ENCODE measurements at regions not wholly inside any gene's neighbourhood (a gene's known extent, or its start where the extent isn't known, plus 50 kb on each side); places are given as distances from the start of the nearest gene placed in this dataset.

- Mint-ChIP-seq H3K4me3 (no peak overlapping the region), H3K27ac (no peak overlapping the region), H3K4me1 (no peaks in the 10 kb centered on the region), H3K27me3 (no peaks in the 10 kb centered on the region), H3K9me3 (peaks cover 7 to 10% (median 9%) of the 10 kb centered on the region in 3 donors), H3K36me3 (no peaks in the 10 kb centered on the region)
- H3K27me3 ChIP-seq (replicated peaks in 1 of 2; ENCODE audit: control insufficient read depth in 2 of 2, extremely low read depth in 1 of 2, insufficient read depth in 2 of 2, low read length in 1 of 2): no peaks in the 10 kb centered on the region
- H3K36me3 ChIP-seq (ENCODE audit: control insufficient read depth in 2 of 2, extremely low read depth in 1 of 2, insufficient read depth in 1 of 2, low read length in 1 of 2): no peaks in the 10 kb centered on the region
- no peaks in the 10 kb centered on the region for H3K9me3 ChIP-seq
- WGBS (ENCODE audit: insufficient coverage): 86% methylated on average over 1 of the region's 3 CpGs
- CTCF ChIA-PET: no interaction called here
- POLR2A ChIA-PET: no interaction called here
- no peak overlapping the region for H3K27ac ChIP-seq (ENCODE audit: low read length)
- DNase-seq (no peak), ATAC-seq (replicated peaks in 1 of 4) (no peak)
- no peak overlapping the region for H3K4me3 ChIP-seq (ENCODE audit: control insufficient read depth in 1 of 2, extremely low read depth in 1 of 2, low read length in 1 of 2)
- no peaks in the 10 kb centered on the region for H3K4me1 ChIP-seq (ENCODE audit: control insufficient read depth in 1 of 2, extremely low read depth in 1 of 2, insufficient read depth in 2 of 2, low read length in 2 of 2)
Measured at GRCh38 chr11:39144351-39145130, 2314.9 kb downstream of the LRRC4C start.

GRCh38 chr11:39139581-39139980 lies 2319.9 kb downstream of the LRRC4C start:
- Histone ChIP-seq H3K9me3 (no peaks in the 10 kb centered on the region), H3K36me3 (ENCODE audit: control insufficient read depth in 2 of 2, extremely low read depth in 1 of 2, insufficient read depth in 1 of 2, low read length in 1 of 2) (no peaks in the 10 kb centered on the region), H3K4me3 (ENCODE audit: control insufficient read depth in 1 of 2, extremely low read depth in 1 of 2, low read length in 1 of 2) (no peak overlapping the region), H3K27ac (ENCODE audit: low read length) (no peak overlapping the region), H3K27me3 (replicated peaks in 1 of 2; ENCODE audit: control insufficient read depth in 2 of 2, extremely low read depth in 1 of 2, insufficient read depth in 2 of 2, low read length in 1 of 2) (no peaks in the 10 kb centered on the region), H3K4me1 (ENCODE audit: control insufficient read depth in 1 of 2, extremely low read depth in 1 of 2, insufficient read depth in 2 of 2, low read length in 2 of 2) (no peaks in the 10 kb centered on the region)
- Mint-ChIP-seq H3K4me1 (no peaks in the 10 kb centered on the region), H3K4me3 (no peak overlapping the region), H3K36me3 (no peaks in the 10 kb centered on the region), H3K27ac (no peak overlapping the region), H3K27me3 (no peaks in the 10 kb centered on the region), H3K9me3 (peaks cover 8 to 14% (median 14%) of the 10 kb centered on the region in 3 donors)
- ATAC-seq (replicated peaks in 1 of 4) (no peak), DNase-seq (no peak)
- POLR2A ChIA-PET: no interaction called here
- no CpG with 5 or more reads among the region's 3 CpGs for WGBS (ENCODE audit: insufficient coverage)
- CTCF ChIA-PET: no interaction called here

GRCh38 chr11:39120890-39121289 lies 2338.6 kb downstream of the LRRC4C start:
- no peaks in the 10 kb centered on the region for H3K9me3 ChIP-seq
- no peak overlapping the region for H3K27ac ChIP-seq (ENCODE audit: low read length)
- DNase-seq: no peak
- H3K27ac Mint-ChIP-seq: no peak overlapping the region
- no peaks in the 10 kb centered on the region for H3K4me1 ChIP-seq (ENCODE audit: control insufficient read depth in 1 of 2, extremely low read depth in 1 of 2, insufficient read depth in 2 of 2, low read length in 2 of 2)
- peaks cover 0 to 10% (median 4%) of the 10 kb centered on the region in 3 donors for H3K9me3 Mint-ChIP-seq
- H3K4me3 ChIP-seq (ENCODE audit: control insufficient read depth in 1 of 2, extremely low read depth in 1 of 2, low read length in 1 of 2): no peak overlapping the region
- 93% methylated on average over 4 of the region's 5 CpGs for WGBS (ENCODE audit: insufficient coverage)
- no peaks in the 10 kb centered on the region for H3K36me3 Mint-ChIP-seq
- H3K27me3 ChIP-seq (replicated peaks in 1 of 2; ENCODE audit: control insufficient read depth in 2 of 2, extremely low read depth in 1 of 2, insufficient read depth in 2 of 2, low read length in 1 of 2): no peaks in the 10 kb centered on the region
- POLR2A ChIA-PET: no interaction called here
- CTCF ChIA-PET: no interaction called here
- no peaks in the 10 kb centered on the region for H3K27me3 Mint-ChIP-seq
- no peak for ATAC-seq (replicated peaks in 1 of 4)
- no peak overlapping the region for H3K4me3 Mint-ChIP-seq
- no peaks in the 10 kb centered on the region for H3K36me3 ChIP-seq (ENCODE audit: control insufficient read depth in 2 of 2, extremely low read depth in 1 of 2, insufficient read depth in 1 of 2, low read length in 1 of 2)
- H3K4me1 Mint-ChIP-seq: no peaks in the 10 kb centered on the region

- Histone ChIP-seq H3K27me3 (replicated peaks in 1 of 2; ENCODE audit: control insufficient read depth in 2 of 2, extremely low read depth in 1 of 2, insufficient read depth in 2 of 2, low read length in 1 of 2) (no peaks in the 10 kb centered on the region), H3K27ac (ENCODE audit: low read length) (no peak overlapping the region), H3K36me3 (ENCODE audit: control insufficient read depth in 2 of 2, extremely low read depth in 1 of 2, insufficient read depth in 1 of 2, low read length in 1 of 2) (no peaks in the 10 kb centered on the region), H3K9me3 (no peaks in the 10 kb centered on the region), H3K4me1 (ENCODE audit: control insufficient read depth in 1 of 2, extremely low read depth in 1 of 2, insufficient read depth in 2 of 2, low read length in 2 of 2) (no peaks in the 10 kb centered on the region), H3K4me3 (ENCODE audit: control insufficient read depth in 1 of 2, extremely low read depth in 1 of 2, low read length in 1 of 2) (no peak overlapping the region)
- Mint-ChIP-seq H3K4me3 (no peak overlapping the region), H3K27ac (no peak overlapping the region), H3K9me3 (peaks cover 5 to 16% (median 10%) of the 10 kb centered on the region in 3 donors), H3K4me1 (no peaks in the 10 kb centered on the region), H3K36me3 (no peaks in the 10 kb centered on the region), H3K27me3 (no peaks in the 10 kb centered on the region)
- ChIA-PET POLR2A (no interaction called here), CTCF (no interaction called here)
- DNase-seq (no peak), ATAC-seq (replicated peaks in 1 of 4) (no peak)
Measured at GRCh38 chr11:39113606-39114005, 2345.8 kb downstream of the LRRC4C start.

- H3K9me3 Mint-ChIP-seq: peaks cover 6 to 28% (median 14%) of the 10 kb centered on the region in 3 donors
- Histone ChIP-seq H3K9me3 (no peaks in the 10 kb centered on the region), H3K4me3 (ENCODE audit: control insufficient read depth in 1 of 2, extremely low read depth in 1 of 2, low read length in 1 of 2) (no peak overlapping the region), H3K27ac (ENCODE audit: low read length) (no peak overlapping the region), H3K4me1 (ENCODE audit: control insufficient read depth in 1 of 2, extremely low read depth in 1 of 2, insufficient read depth in 2 of 2, low read length in 2 of 2) (no peaks in the 10 kb centered on the region), H3K36me3 (ENCODE audit: control insufficient read depth in 2 of 2, extremely low read depth in 1 of 2, insufficient read depth in 1 of 2, low read length in 1 of 2) (no peaks in the 10 kb centered on the region), H3K27me3 (replicated peaks in 1 of 2; ENCODE audit: control insufficient read depth in 2 of 2, extremely low read depth in 1 of 2, insufficient read depth in 2 of 2, low read length in 1 of 2) (no peaks in the 10 kb centered on the region)
- ChIA-PET POLR2A (no interaction called here), CTCF (no interaction called here)
- no peak overlapping the region for H3K27ac Mint-ChIP-seq
- H3K27me3 Mint-ChIP-seq: no peaks in the 10 kb centered on the region
- WGBS (ENCODE audit: insufficient coverage): no CpG with 5 or more reads among the region's 2 CpGs
- ATAC-seq (replicated peaks in 1 of 4): no peak
- DNase-seq: no peak
- H3K4me3 Mint-ChIP-seq: no peak overlapping the region
- no peaks in the 10 kb centered on the region for H3K4me1 Mint-ChIP-seq
- H3K36me3 Mint-ChIP-seq: no peaks in the 10 kb centered on the region
Measured at GRCh38 chr11:39102236-39102635, 2357.2 kb downstream of the LRRC4C start.

GRCh38 chr11:39078465-39078864 lies 2381.0 kb downstream of the LRRC4C start:
- Mint-ChIP-seq H3K4me1 (no peaks in the 10 kb centered on the region), H3K36me3 (no peaks in the 10 kb centered on the region), H3K27me3 (no peaks in the 10 kb centered on the region), H3K4me3 (no peak overlapping the region), H3K27ac (no peak overlapping the region), H3K9me3 (peaks cover 7 to 27% (median 18%) of the 10 kb centered on the region in 3 donors)
- ChIA-PET CTCF (no interaction called here), POLR2A (no interaction called here)
- Histone ChIP-seq H3K27ac (ENCODE audit: low read length) (no peak overlapping the region), H3K9me3 (no peaks in the 10 kb centered on the region), H3K36me3 (ENCODE audit: control insufficient read depth in 2 of 2, extremely low read depth in 1 of 2, insufficient read depth in 1 of 2, low read length in 1 of 2) (no peaks in the 10 kb centered on the region), H3K27me3 (replicated peaks in 1 of 2; ENCODE audit: control insufficient read depth in 2 of 2, extremely low read depth in 1 of 2, insufficient read depth in 2 of 2, low read length in 1 of 2) (no peaks in the 10 kb centered on the region), H3K4me3 (ENCODE audit: control insufficient read depth in 1 of 2, extremely low read depth in 1 of 2, low read length in 1 of 2) (no peak overlapping the region), H3K4me1 (ENCODE audit: control insufficient read depth in 1 of 2, extremely low read depth in 1 of 2, insufficient read depth in 2 of 2, low read length in 2 of 2) (no peaks in the 10 kb centered on the region)
- ATAC-seq (replicated peaks in 1 of 4) (no peak), DNase-seq (no peak)
- WGBS (ENCODE audit: insufficient coverage): 87% methylated on average over 13 of the region's 13 CpGs

GRCh38 chr11:39037611-39038010 lies 2421.8 kb downstream of the LRRC4C start:
- ChIA-PET CTCF (no interaction called here), POLR2A (no interaction called here)
- H3K36me3 ChIP-seq (ENCODE audit: control insufficient read depth in 2 of 2, extremely low read depth in 1 of 2, insufficient read depth in 1 of 2, low read length in 1 of 2): no peaks in the 10 kb centered on the region
- no peaks in the 10 kb centered on the region for H3K27me3 ChIP-seq (replicated peaks in 1 of 2; ENCODE audit: control insufficient read depth in 2 of 2, extremely low read depth in 1 of 2, insufficient read depth in 2 of 2, low read length in 1 of 2)
- Mint-ChIP-seq H3K27me3 (no peaks in the 10 kb centered on the region), H3K4me3 (no peak overlapping the region), H3K27ac (no peak overlapping the region), H3K36me3 (no peaks in the 10 kb centered on the region), H3K9me3 (peaks cover 16 to 19% (median 19%) of the 10 kb centered on the region in 3 donors), H3K4me1 (no peaks in the 10 kb centered on the region)
- DNase-seq: no peak
- no peak overlapping the region for H3K27ac ChIP-seq (ENCODE audit: low read length)
- no peaks in the 10 kb centered on the region for H3K4me1 ChIP-seq (ENCODE audit: control insufficient read depth in 1 of 2, extremely low read depth in 1 of 2, insufficient read depth in 2 of 2, low read length in 2 of 2)
- peaks cover 3% of the 10 kb centered on the region for H3K9me3 ChIP-seq
- H3K4me3 ChIP-seq (ENCODE audit: control insufficient read depth in 1 of 2, extremely low read depth in 1 of 2, low read length in 1 of 2): no peak overlapping the region
- ATAC-seq (replicated peaks in 1 of 4): no peak

Measured in T-cell (primary cell).